Ovary (tissue), 7 donors: ENCODE measurements at regions not wholly inside any gene's neighbourhood (a gene's known extent, or its start where the extent isn't known, plus 50 kb on each side); places are given as distances from the start of the nearest gene placed in this dataset.

ENCODE experiments used
- DNase-seq, 5 donors: peaks; one replicate each; pipeline ENCODE4 v3.0.0-alpha.2; 2019 to 2020
- H3K27ac ChIP-seq, 2 donors: fragments of 200-600 bp; one replicate each; pipeline versions ENCODE4 v1.5.1 to v1.8.0; 2019 to 2022
- H3K27me3 ChIP-seq: fragments of 200-600 bp; one replicate; pipeline ENCODE4 v1.8.0; 2022
- H3K36me3 ChIP-seq: fragments of 200-600 bp; sonication (generic); one replicate; pipeline ENCODE4 v1.5.1; 2019
- H3K4me1 ChIP-seq: one replicate; pipeline ENCODE4 v1.8.1; 2013; ENCODE audit warnings: mild to moderate bottlenecking, moderate library complexity; ENCODE audit not compliant: insufficient read depth
- H3K4me3 ChIP-seq: fragments of 200-600 bp; sonication (generic); one replicate; pipeline ENCODE4 v1.5.1; 2017
- H3K9me3 ChIP-seq, 2 donors: fragments of 200-600 bp in 1 of 2; sonication (generic) in 1 of 2; one replicate each; pipeline versions ENCODE4 v1.5.1 to v1.8.1; 2013 to 2019; ENCODE audit warnings: mild to moderate bottlenecking in 1 of 2, moderate library complexity in 1 of 2
- EP300 ChIP-seq: sonication (generic); formaldehyde crosslinking; IDR thresholded peaks from one replicate; pipeline ENCODE4 v1.6.1; 2017; ENCODE audit warnings: antibody characterized with exemption
- POLR2A ChIP-seq: fragments of 450-650 bp; IDR thresholded peaks from one replicate; pipeline ENCODE4 v1.6.1; 2017; ENCODE audit warnings: antibody characterized with exemption, mild to moderate bottlenecking, moderate library complexity
- WGBS, 3 donors: extraction: QIAGEN DNeasy Blood & Tissue Kit in 1 of 3; methylation state at CpG; one replicate each; pipeline versions ENCODE4 v1.1.5 to v1.1.7; 2013 to 2017; 5-methylcytosine and 5-hydroxymethylcytosine counted together
- intact Hi-C, 4 donors: fragments of 100-400 bp; cut with DNase I; formaldehyde crosslinking; loops; one replicate each; pipeline versions ENCODE4 v1.11.0 to v1.15.1; 2022 to 2023
- TF ChIP-seq, protein P1 (sequence below), 3 donors: fragments of 450-650 bp in 2 of 3; fragments of 200-600 bp in 1 of 3; IDR thresholded peaks; one replicate each; pipeline versions ENCODE4 v1.5.1 to v1.8.0; 2016 to 2022; ENCODE audit warnings: antibody characterized with exemption in 3 of 3, mild to moderate bottlenecking in 1 of 3
- donor health status: DM: no; HTN: no; CAD: no; lungs with moderate emphysema.
- donor health status: DM: no; HTN: no; CAD: no.
- donor health status: Bipolar disorder and iron deficiency.
- donor health status: DM: no; HTN: no; CAD: no.
- donor health status: DM: yes; HTN: yes; CAD: no.

GRCh38 chr5:136722086-136722485, 356.7 kb upstream of the TRPC7 start:
- Histone ChIP-seq H3K4me1 (no peaks in the 10 kb centered on the region), H3K36me3 (no peaks in the 10 kb centered on the region), H3K27me3 (no peaks in the 10 kb centered on the region), H3K9me3 (no peaks in the 10 kb centered on the region), H3K27ac (no peak overlapping the region), H3K4me3 (no peak overlapping the region)
- WGBS, 3 donors, result 75 to 83% (median 80%) methylated on average over 4 of the region's 4 CpGs
- intact Hi-C loops, result no loop called here
- TF ChIP-seq, protein P1, sequence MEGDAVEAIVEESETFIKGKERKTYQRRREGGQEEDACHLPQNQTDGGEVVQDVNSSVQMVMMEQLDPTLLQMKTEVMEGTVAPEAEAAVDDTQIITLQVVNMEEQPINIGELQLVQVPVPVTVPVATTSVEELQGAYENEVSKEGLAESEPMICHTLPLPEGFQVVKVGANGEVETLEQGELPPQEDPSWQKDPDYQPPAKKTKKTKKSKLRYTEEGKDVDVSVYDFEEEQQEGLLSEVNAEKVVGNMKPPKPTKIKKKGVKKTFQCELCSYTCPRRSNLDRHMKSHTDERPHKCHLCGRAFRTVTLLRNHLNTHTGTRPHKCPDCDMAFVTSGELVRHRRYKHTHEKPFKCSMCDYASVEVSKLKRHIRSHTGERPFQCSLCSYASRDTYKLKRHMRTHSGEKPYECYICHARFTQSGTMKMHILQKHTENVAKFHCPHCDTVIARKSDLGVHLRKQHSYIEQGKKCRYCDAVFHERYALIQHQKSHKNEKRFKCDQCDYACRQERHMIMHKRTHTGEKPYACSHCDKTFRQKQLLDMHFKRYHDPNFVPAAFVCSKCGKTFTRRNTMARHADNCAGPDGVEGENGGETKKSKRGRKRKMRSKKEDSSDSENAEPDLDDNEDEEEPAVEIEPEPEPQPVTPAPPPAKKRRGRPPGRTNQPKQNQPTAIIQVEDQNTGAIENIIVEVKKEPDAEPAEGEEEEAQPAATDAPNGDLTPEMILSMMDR (IDR thresholded peaks at IDR 0.05), result no peak
- TF ChIP-seq POLR2A, result no peak
- no peak for DNase-seq

DNA sequence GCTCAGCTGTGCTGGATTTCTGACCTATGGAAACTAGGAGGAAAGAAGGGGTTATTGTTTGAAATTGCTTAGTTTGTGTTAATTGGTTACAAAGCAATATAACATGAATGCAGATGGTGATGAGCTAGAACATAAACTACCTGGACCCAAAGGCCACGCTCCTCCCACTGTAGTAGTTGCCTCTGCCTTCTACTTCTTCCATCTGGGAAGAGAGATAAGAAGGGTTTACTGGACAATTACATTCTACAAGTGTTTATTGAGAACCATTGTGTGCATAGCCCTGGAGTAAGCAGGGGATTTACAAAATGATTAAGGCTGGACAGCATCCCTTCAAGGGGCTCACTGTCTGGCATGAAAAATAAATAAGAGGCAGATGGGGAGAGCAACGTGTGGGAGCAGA, 355.3 kb upstream of the TRPC7 start:
- TF ChIP-seq, protein P1 (IDR thresholded peaks at IDR 0.05), result no peak
- TF ChIP-seq EP300 (no peak), POLR2A (no peak)
- Histone ChIP-seq H3K27me3 (no peaks in the 10 kb centered on the region), H3K27ac (no peak overlapping the region), H3K9me3 (no peaks in the 10 kb centered on the region), H3K4me3 (no peak overlapping the region), H3K36me3 (no peaks in the 10 kb centered on the region), H3K4me1 (no peaks in the 10 kb centered on the region)
- DNase-seq, result no peak
- intact Hi-C loops, result no loop called here
- 46 to 53% (median 49%) methylated on average over 2 of the region's 2 CpGs for WGBS, 3 donors

DNA sequence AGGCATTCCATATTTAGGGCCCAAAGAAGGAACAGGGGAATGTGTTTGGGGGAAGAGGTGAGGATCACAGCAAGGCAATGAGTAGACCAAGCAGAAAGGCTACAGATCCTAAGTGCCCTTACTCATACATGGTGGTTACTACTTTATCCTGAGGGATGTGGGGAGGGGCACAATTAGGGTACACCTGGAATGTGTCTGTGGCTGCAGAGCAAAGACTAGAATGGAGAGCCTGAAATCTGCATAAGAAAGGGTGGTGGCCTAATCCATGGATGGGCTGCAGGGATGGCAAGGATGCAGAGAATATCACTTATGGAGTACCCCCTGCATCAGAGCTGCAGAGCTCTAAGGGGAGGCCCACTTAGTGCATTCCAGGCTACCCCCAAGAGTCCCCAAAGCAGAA, 352.6 kb upstream of the TRPC7 start:
- Histone ChIP-seq H3K4me3 (no peak overlapping the region), H3K36me3 (no peaks in the 10 kb centered on the region), H3K9me3 (no peaks in the 10 kb centered on the region), H3K27ac (no peak overlapping the region), H3K27me3 (no peaks in the 10 kb centered on the region), H3K4me1 (no peaks in the 10 kb centered on the region)
- intact Hi-C loops, result no loop called here
- no peak for DNase-seq
- TF ChIP-seq, protein P1 (IDR thresholded peaks at IDR 0.05), result no peak
- TF ChIP-seq POLR2A (no peak), EP300 (no peak)

- 88 to 93% (median 88%) methylated on average over 1 of the region's 1 CpG for WGBS, 3 donors
- no peak for DNase-seq
- Histone ChIP-seq H3K27ac (no peak overlapping the region), H3K9me3 (no peaks in the 10 kb centered on the region), H3K27me3 (no peaks in the 10 kb centered on the region), H3K4me1 (no peaks in the 10 kb centered on the region), H3K4me3 (no peak overlapping the region), H3K36me3 (no peaks in the 10 kb centered on the region)
- intact Hi-C loops, result no loop called here
- TF ChIP-seq EP300, result no peak
- no peak for TF ChIP-seq POLR2A
- TF ChIP-seq, protein P1 (IDR thresholded peaks at IDR 0.05), result no peak
Observed at GRCh38 chr5:136714286-136714685, 348.9 kb upstream of the TRPC7 start.

DNA sequence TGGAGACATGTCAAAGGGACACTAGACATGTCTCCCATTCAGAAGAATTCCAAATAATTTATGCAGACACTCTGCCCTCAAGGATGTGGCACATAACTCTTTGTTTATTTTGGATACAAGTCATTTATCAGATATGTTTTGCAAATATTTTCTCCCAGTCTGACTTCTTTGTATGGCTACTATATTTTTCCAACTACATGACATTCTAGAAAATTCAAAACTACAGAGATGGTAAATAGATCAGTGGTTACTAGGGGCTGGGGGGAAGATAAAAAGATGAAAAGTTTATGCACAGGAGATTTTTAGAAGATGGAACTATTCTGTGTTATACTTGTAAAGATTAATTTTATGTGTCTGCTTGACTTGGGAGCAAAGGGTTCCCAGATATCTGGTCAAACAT, 347.3 kb upstream of the TRPC7 start:
- no peaks in the 10 kb centered on the region for H3K36me3 ChIP-seq
- no peaks in the 10 kb centered on the region for H3K27me3 ChIP-seq
- DNase-seq, result no peak
- H3K4me3 ChIP-seq, result no peak overlapping the region
- H3K9me3 ChIP-seq, result no peaks in the 10 kb centered on the region
- no peak overlapping the region for H3K27ac ChIP-seq
- TF ChIP-seq POLR2A (no peak), EP300 (no peak)
- TF ChIP-seq, protein P1 (IDR thresholded peaks at IDR 0.05), result no peak
- H3K4me1 ChIP-seq, result no peaks in the 10 kb centered on the region
- intact Hi-C loops, result no loop called here
